Keratinocyte (primary cell): ENCODE measurements at regions not wholly inside any gene's neighbourhood (a gene's known extent, or its start where the extent isn't known, plus 50 kb on each side); places are given as distances from the start of the nearest gene placed in this dataset.
"Not testable (repeated sequence)": the region's sequence is repeated elsewhere in the genome, so short reads cannot be mapped to it uniquely, and the experiment has no call there.

ENCODE experiments used
- DNase-seq: peaks from one replicate; pipeline ENCODE4 v3.0.0-alpha.2; 2011; ENCODE audit warnings: low read depth, missing footprints, low spot score
- FAIRE-seq: peaks from 2 replicates; lab custom pipeline; 2011; peaks lifted over from hg19 to GRCh38; lab: Jason Lieb, UNC
- H2AFZ ChIP-seq: 2 replicates; pipeline ENCODE4 v1.6.0; 2012; ENCODE audit warnings: low read length, control low read depth, inconsistent platforms; ENCODE audit not compliant: control insufficient read depth
- H3K27ac ChIP-seq: 2 replicates; pipeline ENCODE4 v1.5.1; 2011; ENCODE audit warnings: low read length; ENCODE audit not compliant: control insufficient read depth, insufficient read depth
- H3K27me3 ChIP-seq: 3 replicates; pipeline ENCODE4 v1.6.0; 2011; ENCODE audit warnings: low read length; ENCODE audit not compliant: control insufficient read depth, insufficient read depth; ENCODE audit errors: extremely low read depth
- H3K36me3 ChIP-seq, 2 experiments: 2 replicates in 1 of 2; 3 replicates in 1 of 2; pipeline ENCODE4 v1.5.1; 2011; ENCODE audit warnings: low read length in 2 of 2, mild to moderate bottlenecking in 1 of 2; ENCODE audit not compliant: control insufficient read depth in 2 of 2, insufficient read depth in 2 of 2; ENCODE audit errors: extremely low read depth in 1 of 2
- H3K4me1 ChIP-seq: 3 replicates; pipeline ENCODE4 v1.5.1; 2011; ENCODE audit warnings: low read length; ENCODE audit not compliant: control insufficient read depth, insufficient read depth; ENCODE audit errors: extremely low read depth
- H3K4me2 ChIP-seq: 3 replicates; pipeline ENCODE4 v1.6.0; 2011; ENCODE audit warnings: low read depth, low read length; ENCODE audit not compliant: control insufficient read depth, insufficient read depth; ENCODE audit errors: extremely low read depth
- H3K4me3 ChIP-seq, 3 experiments: fragments of 200-600 bp in 1 of 3; sonication (generic) in 1 of 3; 2 replicates in 2 of 3; 3 replicates in 1 of 3; pipeline ENCODE4 v1.5.1; 2011 to 2016; ENCODE audit warnings: low read length in 3 of 3, mild to moderate bottlenecking in 3 of 3, control low read depth in 2 of 3, inconsistent platforms in 1 of 3, low read depth in 1 of 3, mixed read lengths in 1 of 3, mixed run types in 1 of 3, moderate library complexity in 1 of 3; ENCODE audit not compliant: control insufficient read depth in 2 of 3, insufficient read depth in 2 of 3; ENCODE audit errors: extremely low read depth in 1 of 3
- H3K79me2 ChIP-seq: 2 replicates; pipeline ENCODE4 v1.6.0; 2012; ENCODE audit warnings: low read length; ENCODE audit not compliant: control insufficient read depth, insufficient read depth
- H3K9ac ChIP-seq: 3 replicates; pipeline ENCODE4 v1.6.0; 2011; ENCODE audit warnings: low read length; ENCODE audit not compliant: control insufficient read depth, insufficient read depth; ENCODE audit errors: extremely low read depth
- H3K9me1 ChIP-seq: 3 replicates; pipeline ENCODE4 v1.6.0; 2011; ENCODE audit warnings: low read length; ENCODE audit not compliant: control insufficient read depth, insufficient read depth; ENCODE audit errors: extremely low read depth
- H3K9me3 ChIP-seq: 2 replicates; pipeline ENCODE4 v1.5.1; 2012; ENCODE audit warnings: low read depth, low read length; ENCODE audit not compliant: control insufficient read depth
- H4K20me1 ChIP-seq: 3 replicates; pipeline ENCODE4 v1.6.0; 2011; ENCODE audit warnings: low read length; ENCODE audit not compliant: control insufficient read depth, insufficient read depth; ENCODE audit errors: extremely low read depth
- EZH2 ChIP-seq: IDR thresholded peaks from one replicate; pipeline ENCODE4 v1.6.1; 2012; ENCODE audit warnings: inconsistent platforms, mild to moderate bottlenecking, low read length, moderate library complexity
- dilution Hi-C: fragments of 300-500 bp; cut with MboI; formaldehyde crosslinking; loops from one replicate; pipeline ENCODE4 v1.7.0; 2020; ENCODE audit warnings: low sequenced_read_pairs; ENCODE audit not compliant: extremely low pct_ligation_motif_present
- TF ChIP-seq, protein P1 (sequence below), 3 experiments: IDR thresholded peaks in 1 of 3; conservative IDR thresholded peaks in 1 of 3; optimal IDR thresholded peaks in 1 of 3; 2 replicates in 2 of 3; 3 replicates in 1 of 3; pipeline versions ENCODE3 to v1.5.1; 2011; ENCODE audit warnings: low read length in 3 of 3, mild to moderate bottlenecking in 3 of 3, moderate library complexity in 2 of 3, control low read depth in 1 of 3, inconsistent platforms in 1 of 3; ENCODE audit not compliant: insufficient read depth in 2 of 3; ENCODE audit errors: extremely low read depth in 1 of 3

DNA sequence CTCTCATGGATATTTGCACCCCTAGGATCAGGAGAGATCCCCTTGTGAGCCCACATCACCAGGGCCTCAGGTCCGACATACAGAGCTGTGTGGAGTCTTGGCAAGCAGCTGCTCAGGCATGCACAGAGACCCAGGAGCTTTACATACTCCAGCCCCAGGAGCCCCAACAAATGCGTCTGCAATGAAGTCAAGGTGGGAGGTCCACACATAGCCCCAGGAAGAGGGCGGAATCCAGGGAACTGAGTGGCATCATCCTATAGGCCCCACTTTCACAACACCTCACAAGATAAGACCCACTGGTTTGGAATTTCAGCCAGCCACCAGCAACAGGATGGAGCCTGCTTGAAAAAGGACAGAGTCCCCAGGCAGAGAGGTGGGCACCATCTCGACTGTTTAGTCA, 106.7 kb downstream of the LSMEM1 start:
- no peaks in the 10 kb centered on the region for H4K20me1 ChIP-seq
- H3K9ac ChIP-seq: no peak overlapping the region
- H3K27ac ChIP-seq: no peak overlapping the region
- TF ChIP-seq, protein P1, sequence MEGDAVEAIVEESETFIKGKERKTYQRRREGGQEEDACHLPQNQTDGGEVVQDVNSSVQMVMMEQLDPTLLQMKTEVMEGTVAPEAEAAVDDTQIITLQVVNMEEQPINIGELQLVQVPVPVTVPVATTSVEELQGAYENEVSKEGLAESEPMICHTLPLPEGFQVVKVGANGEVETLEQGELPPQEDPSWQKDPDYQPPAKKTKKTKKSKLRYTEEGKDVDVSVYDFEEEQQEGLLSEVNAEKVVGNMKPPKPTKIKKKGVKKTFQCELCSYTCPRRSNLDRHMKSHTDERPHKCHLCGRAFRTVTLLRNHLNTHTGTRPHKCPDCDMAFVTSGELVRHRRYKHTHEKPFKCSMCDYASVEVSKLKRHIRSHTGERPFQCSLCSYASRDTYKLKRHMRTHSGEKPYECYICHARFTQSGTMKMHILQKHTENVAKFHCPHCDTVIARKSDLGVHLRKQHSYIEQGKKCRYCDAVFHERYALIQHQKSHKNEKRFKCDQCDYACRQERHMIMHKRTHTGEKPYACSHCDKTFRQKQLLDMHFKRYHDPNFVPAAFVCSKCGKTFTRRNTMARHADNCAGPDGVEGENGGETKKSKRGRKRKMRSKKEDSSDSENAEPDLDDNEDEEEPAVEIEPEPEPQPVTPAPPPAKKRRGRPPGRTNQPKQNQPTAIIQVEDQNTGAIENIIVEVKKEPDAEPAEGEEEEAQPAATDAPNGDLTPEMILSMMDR (optimal IDR thresholded peaks at IDR 0.05 in 1 of 3, IDR thresholded peaks at IDR 0.05 in 1 of 3, conservative IDR thresholded peaks at IDR 0.05 in 1 of 3; ENCODE audit: extremely low read depth in 1 of 3, insufficient read depth in 2 of 3, low read length in 3 of 3): no peak
- no peak for TF ChIP-seq EZH2
- no peak for DNase-seq
- no peak overlapping the region for H2AFZ ChIP-seq
- dilution Hi-C loops: no loop called here
- peaks cover 9% of the 10 kb centered on the region for H3K4me1 ChIP-seq
- no peaks in the 10 kb centered on the region for H3K36me3 ChIP-seq
- no peaks in the 10 kb centered on the region for H3K79me2 ChIP-seq
- H3K9me3 ChIP-seq: no peaks in the 10 kb centered on the region
- no peaks in the 10 kb centered on the region for H3K27me3 ChIP-seq
- no peaks in the 10 kb centered on the region for H3K9me1 ChIP-seq
- no peak overlapping the region for H3K4me3 ChIP-seq
- no peak overlapping the region for H3K4me2 ChIP-seq
- no peak for FAIRE-seq

DNA sequence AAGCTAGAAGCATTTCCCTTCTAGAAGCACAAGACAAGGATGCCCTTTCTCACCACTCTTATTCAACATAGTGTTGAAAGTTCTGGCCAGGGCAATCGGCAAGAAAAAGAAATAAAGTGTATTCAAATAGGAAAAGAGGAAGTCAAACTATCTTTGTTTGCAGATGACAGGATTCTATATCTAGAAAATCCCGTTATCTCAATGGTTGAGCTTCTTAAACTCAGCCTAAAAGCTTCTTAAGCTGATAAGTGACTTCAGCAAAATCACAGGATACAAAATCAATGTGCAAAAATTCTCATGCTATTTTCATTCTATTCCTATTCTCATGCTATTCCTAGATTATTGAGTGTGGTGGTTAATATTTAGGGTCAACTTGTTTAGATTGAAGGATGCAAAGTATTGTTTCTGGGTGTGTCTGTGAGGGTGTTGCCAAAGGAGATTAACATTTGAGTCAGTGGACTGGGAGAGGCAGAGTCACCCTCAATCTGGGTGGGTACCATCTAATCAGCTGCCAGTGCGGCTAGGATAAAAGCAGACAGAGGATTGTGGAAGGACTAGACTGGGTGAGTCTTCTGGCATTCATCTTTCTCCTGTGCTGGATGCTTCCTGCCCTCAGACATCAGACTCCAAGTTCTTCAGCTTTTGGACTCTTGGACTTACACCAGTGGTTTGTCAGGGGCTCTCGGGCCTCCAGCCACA, 111.9 kb downstream of the LSMEM1 start:
- H3K4me1 ChIP-seq, H3K27me3 ChIP-seq, H3K4me3 ChIP-seq, FAIRE-seq, H2AFZ ChIP-seq, H3K9me1 ChIP-seq, H3K36me3 ChIP-seq, DNase-seq, H3K9me3 ChIP-seq, H3K27ac ChIP-seq, H3K79me2 ChIP-seq, dilution Hi-C loops, H3K9ac ChIP-seq, H3K4me2 ChIP-seq, H4K20me1 ChIP-seq: not testable (repeated sequence)

DNA sequence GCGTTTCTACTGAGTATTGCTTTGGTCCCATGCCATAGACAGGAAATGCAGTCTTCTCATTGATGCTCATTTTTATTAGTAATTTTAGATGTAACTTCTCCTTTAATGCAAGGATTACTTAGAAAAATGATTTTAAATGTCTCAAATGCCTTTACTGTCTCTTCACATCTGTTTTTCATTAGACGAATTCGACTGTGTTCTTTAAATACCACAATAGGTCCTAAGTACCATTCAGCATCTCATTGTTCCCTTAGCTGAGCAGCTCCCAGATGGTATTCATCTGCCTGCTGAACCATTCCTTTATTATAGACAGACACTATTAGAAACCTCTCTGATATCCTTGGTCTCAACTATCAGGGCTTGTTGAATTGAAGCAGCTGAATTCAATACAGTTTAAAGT, 113.6 kb downstream of the LSMEM1 start:
- DNase-seq: no peak
- Histone ChIP-seq H3K27me3 (no peaks in the 10 kb centered on the region), H3K9me3 (no peaks in the 10 kb centered on the region), H3K9ac (no peak overlapping the region), H2AFZ (no peak overlapping the region), H3K4me2 (no peak overlapping the region), H3K36me3 (no peaks in the 10 kb centered on the region), H3K9me1 (no peaks in the 10 kb centered on the region), H3K4me1 (no peaks in the 10 kb centered on the region), H4K20me1 (no peaks in the 10 kb centered on the region), H3K4me3 (no peak overlapping the region), H3K27ac (no peak overlapping the region), H3K79me2 (no peaks in the 10 kb centered on the region)
- dilution Hi-C loops: no loop called here
- TF ChIP-seq, protein P1 (optimal IDR thresholded peaks at IDR 0.05 in 1 of 3, IDR thresholded peaks at IDR 0.05 in 1 of 3, conservative IDR thresholded peaks at IDR 0.05 in 1 of 3; ENCODE audit: extremely low read depth in 1 of 3, insufficient read depth in 2 of 3, low read length in 3 of 3): no peak
- TF ChIP-seq EZH2: no peak
- no peak for FAIRE-seq
